Calu3 (cell line): ENCODE measurements at regions not wholly inside any gene's neighbourhood (a gene's known extent, or its start where the extent isn't known, plus 50 kb on each side); places are given as distances from the start of the nearest gene placed in this dataset.

Source experiments
- BruUV-seq: library from RNA; stranded (reverse); fragments of 400-500 nt; replicated peaks from 2 replicates; lab custom pipeline; 2021; lab: Mats Ljungman, UMichigan
- CTCF ChIA-PET: fragments of 300-600 bp; sonication (Branson Sonifier 250); formaldehyde crosslinking; loops from one replicate; lab custom pipeline; 2022; ENCODE audit warnings: antibody characterized with exemption; lab: Charles Lee
- DNase-seq: peaks from one replicate; pipeline ENCODE4 v3.0.0; 2022
- H3K27ac Mint-ChIP-seq: one replicate; pipeline ENCODE4 v1.8.0; 2022; ENCODE audit warnings: mixed read lengths; ENCODE audit not compliant: unreplicated experiment
- H3K27me3 Mint-ChIP-seq: one replicate; pipeline ENCODE4 v1.8.0; 2022; ENCODE audit warnings: mixed read lengths; ENCODE audit not compliant: unreplicated experiment
- H3K36me3 Mint-ChIP-seq: one replicate; pipeline ENCODE4 v1.8.0; 2022; ENCODE audit warnings: mild to moderate bottlenecking, moderate library complexity, mixed read lengths; ENCODE audit not compliant: insufficient read depth, unreplicated experiment
- H3K4me1 Mint-ChIP-seq: one replicate; pipeline ENCODE4 v1.8.0; 2022; ENCODE audit warnings: mild to moderate bottlenecking, low read depth, mixed read lengths; ENCODE audit not compliant: unreplicated experiment
- H3K4me3 Mint-ChIP-seq: one replicate; pipeline ENCODE4 v1.8.0; 2022; ENCODE audit warnings: mild to moderate bottlenecking, low read depth, moderate library complexity, mixed read lengths; ENCODE audit not compliant: unreplicated experiment
- H3K9me3 Mint-ChIP-seq: one replicate; pipeline ENCODE4 v1.8.0; 2022; ENCODE audit warnings: low read depth, mixed read lengths; ENCODE audit not compliant: unreplicated experiment
- CTCF ChIP-seq: fragments of 200-600 bp; IDR thresholded peaks from one replicate; pipeline ENCODE4 v1.8.0; 2022; ENCODE audit warnings: antibody characterized with exemption; ENCODE audit not compliant: unreplicated experiment
- intact Hi-C: fragments of 100-400 bp; cut with micrococcal nuclease; formaldehyde crosslinking; loops from one replicate; pipeline ENCODE4 v1.10.0; 2022; ENCODE audit not compliant: unreplicated experiment

DNA sequence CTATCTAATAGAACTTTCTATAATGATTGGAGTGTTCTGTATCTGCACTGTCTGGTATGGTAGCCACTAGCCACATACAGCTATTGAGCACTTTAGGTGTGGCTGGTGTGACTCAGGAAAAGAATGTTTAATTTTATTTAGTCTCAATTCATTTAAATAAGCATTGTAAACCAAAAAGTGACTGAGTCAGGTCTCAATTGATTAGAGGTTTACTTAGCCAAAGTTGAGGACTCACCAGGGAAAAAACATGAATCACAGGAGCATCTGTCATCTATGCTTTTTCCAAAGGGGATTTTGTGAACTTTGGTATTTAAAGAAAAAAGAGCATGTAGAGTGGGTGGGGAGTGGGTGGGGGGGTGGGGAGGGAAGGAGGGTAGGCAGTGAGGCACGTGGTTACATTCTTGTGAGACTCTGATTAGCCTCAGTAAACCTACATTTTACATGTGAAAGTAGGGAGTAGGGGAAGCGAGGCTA, 473.1 kb downstream of the ATP23 start:
- Mint-ChIP-seq H3K27me3 (no peaks in the 10 kb centered on the region), H3K4me1 (peaks cover 43% of the 10 kb centered on the region), H3K4me3 (no peak overlapping the region), H3K9me3 (peaks cover 2% of the 10 kb centered on the region), H3K27ac (no peak overlapping the region), H3K36me3 (no peaks in the 10 kb centered on the region)
- CTCF ChIA-PET, result interaction anchor here (5.1 kb wide), 1 partner anchor 11 kb away, joined by 21 read pairs; no protein-coding TSS in a partner anchor
- TF ChIP-seq CTCF, result no peak
- no TSS peak for BruUV-seq
- DNase-seq, result no peak
- intact Hi-C loops, result no loop called here

DNA sequence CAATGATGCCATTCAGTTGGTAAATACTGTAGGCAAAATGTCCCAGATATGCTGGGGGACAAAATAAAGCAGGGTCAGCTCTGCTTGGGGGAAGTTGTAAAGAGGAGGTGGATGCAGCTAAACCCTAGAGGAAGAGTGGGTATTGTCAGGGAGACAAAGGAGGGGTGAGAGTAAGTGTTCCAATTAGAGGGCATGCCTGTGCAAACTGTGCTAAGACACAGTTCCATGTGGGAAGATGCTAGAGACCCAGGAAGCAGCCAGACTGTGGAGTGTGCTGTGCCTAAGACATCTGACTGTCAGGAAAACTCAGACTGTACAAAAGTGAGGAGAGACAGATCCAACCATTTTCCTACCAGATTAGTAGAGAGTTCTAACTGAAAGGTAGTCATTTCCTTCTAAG, 474.3 kb downstream of the ATP23 start:
- BruUV-seq, result no TSS peak
- no peaks in the 10 kb centered on the region for H3K36me3 Mint-ChIP-seq
- intact Hi-C loops, result no loop called here
- H3K4me3 Mint-ChIP-seq, result no peak overlapping the region
- no peaks in the 10 kb centered on the region for H3K27me3 Mint-ChIP-seq
- CTCF ChIA-PET, result interaction anchor here (1.2 to 5.1 kb wide), 2 partner anchors 9 to 28 kb away, joined by 4 to 21 read pairs; no protein-coding TSS in a partner anchor
- TF ChIP-seq CTCF, result no peak
- no peak for DNase-seq
- peak overlapping the region; percentile 54 for H3K27ac Mint-ChIP-seq
- no peaks in the 10 kb centered on the region for H3K9me3 Mint-ChIP-seq
- peaks cover 53% of the 10 kb centered on the region for H3K4me1 Mint-ChIP-seq

DNA sequence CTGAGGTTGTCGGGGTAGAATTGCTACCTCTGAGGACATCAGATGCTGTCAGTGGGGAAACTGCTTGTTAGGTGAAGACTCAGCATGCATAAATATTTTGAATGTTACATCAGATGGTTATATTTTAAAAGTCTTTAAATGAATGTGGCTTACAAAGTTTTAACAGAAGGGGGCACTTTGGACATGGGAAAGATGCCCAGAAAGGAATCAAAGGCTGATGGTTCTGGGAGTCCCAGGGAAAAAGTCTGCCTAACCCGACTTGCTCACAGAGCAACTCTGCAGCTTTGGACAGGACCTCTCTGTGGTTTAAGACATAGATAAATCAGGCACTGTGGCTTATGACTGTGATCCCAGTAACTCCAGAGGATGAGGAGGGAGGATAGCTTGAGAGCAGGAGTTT, 474.9 kb downstream of the ATP23 start:
- Mint-ChIP-seq H3K4me1 (peaks cover 52% of the 10 kb centered on the region), H3K9me3 (no peaks in the 10 kb centered on the region), H3K36me3 (no peaks in the 10 kb centered on the region), H3K4me3 (no peak overlapping the region), H3K27me3 (no peaks in the 10 kb centered on the region), H3K27ac (no peak overlapping the region)
- DNase-seq, result no peak
- BruUV-seq, result no TSS peak
- intact Hi-C loops, result no loop called here
- CTCF ChIA-PET, result interaction anchor here (1.1 to 5.1 kb wide), 3 partner anchors 9 to 28 kb away, joined by 3 to 21 read pairs (median 4); no protein-coding TSS in a partner anchor
- TF ChIP-seq CTCF, result no peak

- peaks cover 45% of the 10 kb centered on the region for H3K4me1 Mint-ChIP-seq
- no peaks in the 10 kb centered on the region for H3K9me3 Mint-ChIP-seq
- H3K4me3 Mint-ChIP-seq, result no peak overlapping the region
- no peak for TF ChIP-seq CTCF
- no peak for DNase-seq
- no peaks in the 10 kb centered on the region for H3K36me3 Mint-ChIP-seq
- intact Hi-C loops, result no loop called here
- no peak overlapping the region for H3K27ac Mint-ChIP-seq
- CTCF ChIA-PET, result no interaction called here
- BruUV-seq, result no TSS peak
- H3K27me3 Mint-ChIP-seq, result no peaks in the 10 kb centered on the region
Observed at GRCh38 chr12:58419196-58419760, 477.9 kb downstream of the ATP23 start.
